ENCODE measurements at regions not wholly inside any gene's neighbourhood (a gene's known extent, or its start where the extent isn't known, plus 50 kb on each side); places are given as distances from the start of the nearest gene placed in this dataset.

- DNase-seq (ENCODE audit: low spot score), result no peak
- Mint-ChIP-seq H3K9me3 (ENCODE audit: unreplicated experiment) (peaks cover 22% of the 10 kb centered on the region), H3K27me3 (ENCODE audit: unreplicated experiment) (peaks cover 5% of the 10 kb centered on the region), H3K27ac (ENCODE audit: unreplicated experiment) (no peak overlapping the region), H3K36me3 (ENCODE audit: low read depth, unreplicated experiment) (peaks cover 46% of the 10 kb centered on the region), H3K4me3 (ENCODE audit: unreplicated experiment) (no peak overlapping the region), H3K4me1 (ENCODE audit: unreplicated experiment) (no peaks in the 10 kb centered on the region)
- TF ChIP-seq, protein P1, sequence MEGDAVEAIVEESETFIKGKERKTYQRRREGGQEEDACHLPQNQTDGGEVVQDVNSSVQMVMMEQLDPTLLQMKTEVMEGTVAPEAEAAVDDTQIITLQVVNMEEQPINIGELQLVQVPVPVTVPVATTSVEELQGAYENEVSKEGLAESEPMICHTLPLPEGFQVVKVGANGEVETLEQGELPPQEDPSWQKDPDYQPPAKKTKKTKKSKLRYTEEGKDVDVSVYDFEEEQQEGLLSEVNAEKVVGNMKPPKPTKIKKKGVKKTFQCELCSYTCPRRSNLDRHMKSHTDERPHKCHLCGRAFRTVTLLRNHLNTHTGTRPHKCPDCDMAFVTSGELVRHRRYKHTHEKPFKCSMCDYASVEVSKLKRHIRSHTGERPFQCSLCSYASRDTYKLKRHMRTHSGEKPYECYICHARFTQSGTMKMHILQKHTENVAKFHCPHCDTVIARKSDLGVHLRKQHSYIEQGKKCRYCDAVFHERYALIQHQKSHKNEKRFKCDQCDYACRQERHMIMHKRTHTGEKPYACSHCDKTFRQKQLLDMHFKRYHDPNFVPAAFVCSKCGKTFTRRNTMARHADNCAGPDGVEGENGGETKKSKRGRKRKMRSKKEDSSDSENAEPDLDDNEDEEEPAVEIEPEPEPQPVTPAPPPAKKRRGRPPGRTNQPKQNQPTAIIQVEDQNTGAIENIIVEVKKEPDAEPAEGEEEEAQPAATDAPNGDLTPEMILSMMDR (IDR thresholded peaks at IDR 0.05; ENCODE audit: unreplicated experiment), result no peak
These were observed 203.3 kb upstream of the GRM7 start for GRCh38 chr3:6657591-6657990.

DNA sequence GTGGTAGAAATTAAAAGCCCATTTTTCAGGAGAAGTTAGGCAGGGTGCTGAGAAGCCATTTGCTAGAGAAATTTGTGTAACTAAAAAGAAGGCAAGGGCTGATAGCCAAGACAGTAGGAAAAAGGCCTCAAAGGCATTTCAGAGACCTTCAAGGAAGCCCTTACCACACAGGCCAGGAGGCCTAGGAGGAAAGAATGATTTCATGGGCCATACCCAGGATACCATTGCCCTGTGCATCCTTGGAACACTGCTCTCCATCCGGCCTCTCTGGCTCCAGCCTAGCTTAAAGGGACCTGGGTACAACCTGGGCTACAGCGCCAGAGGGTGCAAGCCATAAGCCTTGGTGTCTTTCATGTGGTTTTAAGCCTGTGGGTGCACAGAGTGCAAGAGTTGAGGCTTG is 193.6 kb upstream of the GRM7 start:
- no peak for DNase-seq (ENCODE audit: low spot score)
- peaks cover 15% of the 10 kb centered on the region for H3K9me3 Mint-ChIP-seq (ENCODE audit: unreplicated experiment)
- no peak overlapping the region for H3K27ac Mint-ChIP-seq (ENCODE audit: unreplicated experiment)
- TF ChIP-seq, protein P1 (IDR thresholded peaks at IDR 0.05; ENCODE audit: unreplicated experiment), result no peak
- H3K36me3 Mint-ChIP-seq (ENCODE audit: low read depth, unreplicated experiment), result peaks cover 14% of the 10 kb centered on the region
- no peak overlapping the region for H3K4me3 Mint-ChIP-seq (ENCODE audit: unreplicated experiment)
- peaks cover 2% of the 10 kb centered on the region for H3K27me3 Mint-ChIP-seq (ENCODE audit: unreplicated experiment)
- no peaks in the 10 kb centered on the region for H3K4me1 Mint-ChIP-seq (ENCODE audit: unreplicated experiment)

GRCh38 chr3:6671363-6671762 is 189.6 kb upstream of the GRM7 start:
- Mint-ChIP-seq H3K4me3 (ENCODE audit: unreplicated experiment) (no peak overlapping the region), H3K4me1 (ENCODE audit: unreplicated experiment) (no peaks in the 10 kb centered on the region), H3K27me3 (ENCODE audit: unreplicated experiment) (peaks cover 2% of the 10 kb centered on the region), H3K36me3 (ENCODE audit: low read depth, unreplicated experiment) (peaks cover 6% of the 10 kb centered on the region), H3K9me3 (ENCODE audit: unreplicated experiment) (peaks cover 6% of the 10 kb centered on the region), H3K27ac (ENCODE audit: unreplicated experiment) (no peak overlapping the region)
- TF ChIP-seq, protein P1 (IDR thresholded peaks at IDR 0.05; ENCODE audit: unreplicated experiment), result no peak
- no peak for DNase-seq (ENCODE audit: low spot score)

DNA sequence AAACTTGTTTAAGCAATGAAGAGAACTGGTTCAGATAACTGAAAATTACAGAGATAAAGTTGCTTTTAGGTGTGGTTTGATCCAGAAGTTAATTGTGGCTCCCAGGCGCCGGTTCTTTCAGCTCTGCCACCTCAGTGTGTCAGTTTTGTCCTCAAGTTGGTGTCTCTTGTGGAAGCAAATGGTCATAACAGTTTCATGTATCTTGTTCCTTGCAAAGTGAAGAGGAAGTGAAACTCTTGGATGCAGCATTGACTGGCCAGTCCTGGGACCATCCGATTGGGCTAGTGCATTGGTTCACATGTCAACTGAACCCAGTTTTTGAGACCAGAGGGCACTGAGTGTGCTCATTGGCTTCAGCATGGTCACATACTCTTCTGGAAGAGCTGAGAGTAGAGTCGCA is 181.4 kb upstream of the GRM7 start:
- Mint-ChIP-seq H3K27ac (ENCODE audit: unreplicated experiment) (no peak overlapping the region), H3K36me3 (ENCODE audit: low read depth, unreplicated experiment) (peaks cover 3% of the 10 kb centered on the region), H3K4me3 (ENCODE audit: unreplicated experiment) (no peak overlapping the region), H3K27me3 (ENCODE audit: unreplicated experiment) (no peaks in the 10 kb centered on the region), H3K9me3 (ENCODE audit: unreplicated experiment) (no peaks in the 10 kb centered on the region), H3K4me1 (ENCODE audit: unreplicated experiment) (no peaks in the 10 kb centered on the region)
- TF ChIP-seq, protein P1 (IDR thresholded peaks at IDR 0.05; ENCODE audit: unreplicated experiment), result no peak
- no peak for DNase-seq (ENCODE audit: low spot score)

DNA sequence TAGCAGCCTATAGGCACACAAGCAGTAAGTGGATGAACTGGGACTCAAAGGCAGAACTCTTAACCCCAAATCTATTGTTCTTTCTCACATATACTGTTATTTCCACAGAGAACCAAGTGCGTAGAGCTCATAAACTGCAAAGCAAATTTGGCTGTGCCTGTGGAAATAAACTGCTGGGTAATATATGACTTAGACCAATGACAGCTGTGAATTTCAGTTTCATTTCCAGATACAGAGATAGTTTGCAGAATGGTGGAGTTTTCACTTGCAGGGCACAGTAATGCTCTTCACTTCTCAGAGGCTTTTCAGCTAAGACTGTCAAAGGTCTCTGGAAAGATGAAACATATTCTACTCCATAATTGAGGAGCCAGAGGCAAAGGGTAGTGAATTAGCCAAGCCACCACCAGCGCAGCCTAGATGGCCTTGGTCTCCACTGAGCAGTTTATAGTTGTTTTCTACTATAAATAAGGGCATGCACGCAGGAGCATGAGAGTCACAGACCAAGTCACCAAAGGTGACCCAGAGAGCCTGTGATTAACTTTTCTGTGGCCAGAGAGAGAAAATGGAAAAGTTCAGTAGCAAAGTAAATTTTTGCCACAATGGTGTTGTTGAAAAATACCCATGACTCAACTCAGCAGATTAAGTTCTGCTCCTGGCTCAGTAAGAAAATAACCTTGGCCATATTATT is 180.7 kb upstream of the GRM7 start:
- no peaks in the 10 kb centered on the region for H3K9me3 Mint-ChIP-seq (ENCODE audit: unreplicated experiment)
- no peak overlapping the region for H3K27ac Mint-ChIP-seq (ENCODE audit: unreplicated experiment)
- no peaks in the 10 kb centered on the region for H3K4me1 Mint-ChIP-seq (ENCODE audit: unreplicated experiment)
- TF ChIP-seq, protein P1 (IDR thresholded peaks at IDR 0.05; ENCODE audit: unreplicated experiment), result no peak
- peaks cover 3% of the 10 kb centered on the region for H3K36me3 Mint-ChIP-seq (ENCODE audit: low read depth, unreplicated experiment)
- no peak overlapping the region for H3K4me3 Mint-ChIP-seq (ENCODE audit: unreplicated experiment)
- no peaks in the 10 kb centered on the region for H3K27me3 Mint-ChIP-seq (ENCODE audit: unreplicated experiment)
- no peak for DNase-seq (ENCODE audit: low spot score)
